ENCODE measurements at regions not wholly inside any gene's neighbourhood (a gene's known extent, or its start where the extent isn't known, plus 50 kb on each side); places are given as distances from the start of the nearest gene placed in this dataset.

- TF ChIP-seq CTCF (IDR thresholded peaks at IDR 0.05 in 8 of 11, conservative IDR thresholded peaks at IDR 0.05 in 3 of 11) (no peak), POLR2A (IDR thresholded peaks at IDR 0.05) (no peak), POLR2AphosphoS5 (IDR thresholded peaks at IDR 0.05) (no peak)
Observed at GRCh38 chr2:72032481-72033041, 115.1 kb downstream of the CYP26B1 start.

All from spleen (tissue), 7 donors.